GM23248 (cell line): ENCODE measurements at regions not wholly inside any gene's neighbourhood (a gene's known extent, or its start where the extent isn't known, plus 50 kb on each side); places are given as distances from the start of the nearest gene placed in this dataset.

Source experiments
- EZH2 ChIP-seq: fragments of 200-600 bp; sonication (generic); IDR thresholded peaks from 2 replicates; pipeline ENCODE4 v1.6.1; 2018; ENCODE audit warnings: antibody characterized with exemption, mild to moderate bottlenecking; ENCODE audit not compliant: insufficient read depth, poor library complexity, severe bottlenecking
- EZH2phosphoT487 ChIP-seq: fragments of 200-600 bp; sonication (generic); IDR thresholded peaks from 2 replicates; pipeline ENCODE4 v1.6.1; 2018; ENCODE audit warnings: antibody characterized with exemption, moderate library complexity, mild to moderate bottlenecking, low read depth; ENCODE audit not compliant: insufficient read depth

- TF ChIP-seq EZH2, result no peak
- no peak for TF ChIP-seq EZH2phosphoT487
These were observed 199.9 kb upstream of the COX10 start for GRCh38 chr17:13869331-13869940.
